Heart right ventricle (tissue), 16 donors: ENCODE measurements at regions not wholly inside any gene's neighbourhood (a gene's known extent, or its start where the extent isn't known, plus 50 kb on each side); places are given as distances from the start of the nearest gene placed in this dataset.

ENCODE experiments used
- ATAC-seq, 8 donors: fragments of 200-7000 bp; cut with Tn5 transposase; one replicate each; pipeline ENCODE4 v1.9.1; 2020; ENCODE audit warnings: mild to moderate bottlenecking in 8 of 8, moderate library complexity in 8 of 8, moderate number of reproducible peaks in 1 of 8
- DNase-seq, 2 donors: peaks; one replicate each; pipeline ENCODE4 v3.0.0-alpha.2; 2020
- H3K27ac ChIP-seq, 10 donors: fragments of 200-600 bp; sonication (generic) in 2 of 10; one replicate each; pipeline versions ENCODE4 v1.5.0 to v1.8.0; 2020 to 2022; ENCODE audit warnings: mild to moderate bottlenecking in 3 of 10
- H3K27me3 ChIP-seq, 7 donors: fragments of 200-600 bp; one replicate each; pipeline ENCODE4 v1.8.0; 2021 to 2022; ENCODE audit warnings: mild to moderate bottlenecking in 2 of 7
- H3K36me3 ChIP-seq, 9 donors: fragments of 200-600 bp; sonication (generic) in 1 of 9; one replicate each; pipeline versions ENCODE4 v1.5.0 to v1.8.0; 2020 to 2022; ENCODE audit warnings: mild to moderate bottlenecking in 2 of 9
- H3K4me1 ChIP-seq, 9 donors: fragments of 200-600 bp; sonication (generic) in 1 of 9; one replicate each; pipeline versions ENCODE4 v1.5.0 to v1.8.0; 2020 to 2022; ENCODE audit warnings: mild to moderate bottlenecking in 4 of 9
- H3K4me3 ChIP-seq, 10 donors: fragments of 200-600 bp; sonication (generic) in 2 of 10; one replicate each; pipeline versions ENCODE4 v1.5.0 to v1.8.0; 2020 to 2022; ENCODE audit warnings: mild to moderate bottlenecking in 7 of 10, moderate library complexity in 2 of 10
- H3K9me3 ChIP-seq, 11 donors: fragments of 200-600 bp in 10 of 11; sonication (generic) in 2 of 11; one replicate each; pipeline versions ENCODE4 v1.5.0 to v1.8.0; 2013 to 2022; ENCODE audit warnings: mild to moderate bottlenecking in 2 of 11, control low read depth in 1 of 11, moderate library complexity in 1 of 11
- CTCF ChIP-seq, 9 donors: fragments of 200-600 bp; sonication (generic) in 2 of 9; IDR thresholded peaks; one replicate each; pipeline versions ENCODE4 v1.5.0 to v1.8.0; 2021 to 2022; ENCODE audit warnings: antibody characterized with exemption in 9 of 9, mild to moderate bottlenecking in 5 of 9, moderate library complexity in 1 of 9
- WGBS, 2 donors: extraction: QIAGEN DNeasy Blood & Tissue Kit; methylation state at CpG; one replicate each; pipeline ENCODE4 v1.1.7; 2013; ENCODE audit warnings: inconsistent platforms in 1 of 2; 5-methylcytosine and 5-hydroxymethylcytosine counted together
- intact Hi-C, 10 donors: fragments of 100-400 bp; cut with DNase I; formaldehyde crosslinking; loops; one replicate each; pipeline versions ENCODE4 v1.11.1 to v1.14.2; 2022
- donor health status: Arrhythmogenic right ventricular cardiomyopathy.
- donor health status: ischemic (EF 13 %, LVEDD 7.1; RV severe dilation, severe dysfunction).
- donor health status: healthy with polysubstance abuse.
- donor health status: DM: no; HTN: yes; CAD: no.
- donor health status: DM: no; HTN: no; CAD: no.
- donor health status: ischemic (EF 25% LVEDD 6.9; RV normal size, moderate dysfunction).
- donor health status: ischemic (EF 25% LVEDD 5.7; RV mildly dilated, moderate dysfunction).
- donor health status: healthy.
- donor health status: DM: yes; HTN: yes; CAD: no.
- donor health status: Ischemic cardiomyopathy.
- donor health status: ischemic (EF 35%, LVEDD 5.7; RV mildly dilated, moderate dysfunction).
- donor health status: nonischemic (EF 11% LVEDD 7.7; RV severe dilation, severe dysfunction).
- donor health status: DM: yes; HTN: yes; CAD: no.
- donor health status: PGD.
- donor health status: ischemic (EF 29% LVEDD 5.4; RV normal size, mild dysfunction).
- donor health status: nonischemic (EF 23%, LVEDD 6.1; RV moderate dilation, normal function).

- DNase-seq (no peak), ATAC-seq (no peak)
- Histone ChIP-seq H3K27me3 (no peaks in the 10 kb centered on the region), H3K4me3 (no peak overlapping the region), H3K27ac (no peak overlapping the region), H3K9me3 (peaks cover 0 to 7% (median 0%) of the 10 kb centered on the region in 11 donors), H3K36me3 (no peaks in the 10 kb centered on the region), H3K4me1 (no peaks in the 10 kb centered on the region)
- 91 to 94% methylated on average over 1 of the region's 1 CpG for WGBS, 2 donors
- intact Hi-C loops, result no loop called here
- no peak for TF ChIP-seq CTCF (IDR thresholded peaks at IDR 0.05)
Measured at GRCh38 chr4:132564920-132565319, 584.2 kb upstream of the PCDH10 start.

- peaks cover 0 to 7% (median 0%) of the 10 kb centered on the region in 11 donors for H3K9me3 ChIP-seq
- intact Hi-C loops, result no loop called here
- no peaks in the 10 kb centered on the region for H3K27me3 ChIP-seq
- no peaks in the 10 kb centered on the region for H3K4me1 ChIP-seq
- 70 to 73% methylated on average over 2 of the region's 2 CpGs for WGBS, 2 donors
- no peak overlapping the region for H3K27ac ChIP-seq
- DNase-seq (no peak), ATAC-seq (no peak)
- no peak for TF ChIP-seq CTCF (IDR thresholded peaks at IDR 0.05)
- no peak overlapping the region for H3K4me3 ChIP-seq
- H3K36me3 ChIP-seq, result no peaks in the 10 kb centered on the region
Measured at GRCh38 chr4:132565542-132565941, 583.6 kb upstream of the PCDH10 start.

DNA sequence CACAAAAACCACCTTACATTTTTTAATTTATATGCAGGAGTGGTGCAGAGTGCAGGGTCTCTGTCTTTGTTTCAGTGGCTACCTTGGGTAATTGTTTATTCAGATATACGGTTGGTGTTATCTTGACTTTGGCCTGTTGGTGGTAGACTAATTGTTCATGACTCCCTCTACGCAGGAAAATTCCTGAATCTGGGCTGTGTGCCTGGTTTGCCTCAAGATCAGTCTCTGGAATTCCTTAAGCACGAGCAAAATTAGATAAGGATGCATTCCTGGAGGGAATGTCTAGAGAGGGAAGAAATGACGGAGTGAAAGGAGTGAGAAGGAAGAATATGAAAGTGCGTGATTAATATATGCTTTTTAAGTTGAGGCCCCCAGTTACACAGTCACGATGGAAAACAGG is 576.9 kb upstream of the PCDH10 start:
- no peaks in the 10 kb centered on the region for H3K36me3 ChIP-seq
- no peak for ATAC-seq
- H3K27ac ChIP-seq, result no peak overlapping the region
- DNase-seq, result no peak
- no peaks in the 10 kb centered on the region for H3K27me3 ChIP-seq
- intact Hi-C loops, result no loop called here
- WGBS, 2 donors, result 11 to 16% methylated on average over 6 of the region's 6 CpGs
- no peak overlapping the region for H3K4me3 ChIP-seq
- TF ChIP-seq CTCF (IDR thresholded peaks at IDR 0.05), result no peak
- no peaks in the 10 kb centered on the region for H3K4me1 ChIP-seq
- no peaks in the 10 kb centered on the region for H3K9me3 ChIP-seq

- no peak overlapping the region for H3K27ac ChIP-seq
- TF ChIP-seq CTCF (IDR thresholded peaks at IDR 0.05), result no peak
- intact Hi-C loops, result no loop called here
- no peaks in the 10 kb centered on the region for H3K4me1 ChIP-seq
- DNase-seq (no peak), ATAC-seq (no peak)
- H3K27me3 ChIP-seq, result no peaks in the 10 kb centered on the region
- H3K4me3 ChIP-seq, result no peak overlapping the region
- peaks cover 0 to 3% (median 0%) of the 10 kb centered on the region in 11 donors for H3K9me3 ChIP-seq
- H3K36me3 ChIP-seq, result no peaks in the 10 kb centered on the region
Measured at GRCh38 chr4:132587626-132588025, 561.5 kb upstream of the PCDH10 start.

DNA sequence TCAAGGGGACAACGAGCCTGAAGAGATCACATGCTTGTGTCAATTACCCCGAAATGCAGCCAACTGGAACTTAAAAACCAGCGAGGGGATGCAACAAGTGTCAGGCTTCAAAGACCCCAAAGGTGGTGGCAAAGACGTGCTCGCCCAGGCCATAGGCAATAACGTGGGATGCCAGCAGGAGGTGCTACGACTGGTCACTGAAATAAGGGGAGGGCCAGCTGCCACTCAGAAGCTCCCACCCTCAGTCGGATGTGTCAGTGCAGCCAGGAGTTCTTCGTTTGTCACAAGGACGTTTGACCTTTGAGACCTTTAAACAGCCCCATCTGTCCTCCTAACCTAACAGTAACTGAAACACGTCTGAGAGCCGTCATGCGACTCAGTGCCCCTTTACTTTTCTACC is 556.8 kb upstream of the PCDH10 start:
- intact Hi-C loops, result no loop called here
- Histone ChIP-seq H3K36me3 (no peaks in the 10 kb centered on the region), H3K27me3 (no peaks in the 10 kb centered on the region), H3K27ac (no peak overlapping the region), H3K4me3 (no peak overlapping the region), H3K4me1 (no peaks in the 10 kb centered on the region), H3K9me3 (no peaks in the 10 kb centered on the region)
- TF ChIP-seq CTCF (IDR thresholded peaks at IDR 0.05), result no peak
- ATAC-seq (no peak), DNase-seq (no peak)
- WGBS, 2 donors, result 84 to 85% methylated on average over 13 of the region's 13 CpGs
